ENCODE measurements at regions not wholly inside any gene's neighbourhood (a gene's known extent, or its start where the extent isn't known, plus 50 kb on each side); places are given as distances from the start of the nearest gene placed in this dataset.

DNA sequence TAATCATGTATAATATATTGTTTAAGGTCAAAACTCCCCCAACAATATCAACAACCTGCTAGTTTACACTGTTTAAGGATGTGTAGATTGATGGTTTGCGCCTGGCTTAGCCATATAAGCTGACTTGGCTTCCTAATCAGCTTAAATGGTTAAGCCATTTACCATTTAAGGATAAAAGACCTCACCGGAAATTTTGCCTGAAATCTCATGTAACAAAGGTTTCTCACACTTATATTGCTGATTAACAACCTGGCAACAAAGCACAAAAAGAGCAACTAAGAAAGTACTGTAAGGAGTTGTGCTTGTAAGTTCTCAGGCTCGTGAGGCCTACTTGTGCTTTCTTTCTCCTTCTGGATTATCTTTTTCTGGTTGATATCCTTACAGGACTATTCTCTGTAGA lies 485.2 kb downstream of the GABRG1 start:
- no peak overlapping the region for H3K27ac Mint-ChIP-seq
- no peaks in the 10 kb centered on the region for H3K4me1 Mint-ChIP-seq
- H3K36me3 Mint-ChIP-seq = no peaks in the 10 kb centered on the region

DNA sequence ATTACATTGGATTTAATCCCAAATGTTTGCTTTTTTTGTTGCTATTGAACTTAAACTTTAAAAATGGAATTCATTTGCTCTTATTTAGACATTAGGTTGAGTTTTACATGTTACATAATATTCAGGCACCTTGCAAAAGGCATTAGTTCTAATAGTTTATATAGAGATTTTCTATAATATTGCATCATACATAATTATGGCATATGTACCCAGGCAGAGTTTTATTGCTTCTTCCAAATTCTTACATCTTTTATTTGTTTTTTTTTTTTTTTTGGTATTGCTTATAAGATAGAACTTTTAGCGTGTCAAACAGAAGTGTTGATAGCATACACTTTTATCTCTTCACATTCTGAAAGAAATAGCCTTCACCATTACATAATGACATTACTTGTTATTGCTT lies 487.7 kb downstream of the GABRG1 start:
- DNase-seq (ENCODE audit: low spot score in 2 of 2) (no peak), ATAC-seq (no peak)
- H3K4me1 Mint-ChIP-seq = no peaks in the 10 kb centered on the region
- no peaks in the 10 kb centered on the region for H3K36me3 Mint-ChIP-seq
- no peak overlapping the region for H3K4me3 Mint-ChIP-seq
- H3K27ac Mint-ChIP-seq = no peak overlapping the region
- peaks cover 26% of the 10 kb centered on the region for H3K9me3 Mint-ChIP-seq

More for the DNA sequence above, 485.2 kb downstream of the GABRG1 start:
- no peak for DNase-seq (ENCODE audit: low spot score in 2 of 2)
- no peak overlapping the region for H3K4me3 Mint-ChIP-seq
- peaks cover 26% of the 10 kb centered on the region for H3K9me3 Mint-ChIP-seq
- no peak for ATAC-seq

DNA sequence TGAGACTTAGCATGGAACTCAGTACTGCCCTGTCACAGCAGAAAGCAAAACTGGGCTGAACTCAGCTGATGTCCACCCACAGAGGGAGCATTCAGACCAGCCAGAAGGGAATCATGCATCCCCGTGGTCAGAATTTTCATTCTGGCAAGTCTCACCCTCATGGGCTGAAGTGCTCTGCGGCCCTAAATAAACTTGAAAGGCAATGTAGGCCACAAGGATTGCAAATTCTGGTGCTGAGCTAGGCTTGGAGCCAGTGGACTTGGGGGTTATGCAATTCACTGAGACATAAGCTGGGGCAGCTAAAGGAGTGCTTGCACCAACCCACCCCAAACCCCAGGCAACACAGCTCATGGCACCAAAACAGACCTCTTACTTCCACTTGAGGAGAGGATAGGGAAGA lies 494.1 kb downstream of the GABRG1 start:
- no peak for ATAC-seq
- H3K4me3 Mint-ChIP-seq = no peak overlapping the region
- peaks cover 19% of the 10 kb centered on the region for H3K9me3 Mint-ChIP-seq
- H3K27ac Mint-ChIP-seq = no peak overlapping the region
- H3K36me3 Mint-ChIP-seq = no peaks in the 10 kb centered on the region
- DNase-seq (ENCODE audit: low spot score in 2 of 2) = no peak
- H3K4me1 Mint-ChIP-seq = no peaks in the 10 kb centered on the region

DNA sequence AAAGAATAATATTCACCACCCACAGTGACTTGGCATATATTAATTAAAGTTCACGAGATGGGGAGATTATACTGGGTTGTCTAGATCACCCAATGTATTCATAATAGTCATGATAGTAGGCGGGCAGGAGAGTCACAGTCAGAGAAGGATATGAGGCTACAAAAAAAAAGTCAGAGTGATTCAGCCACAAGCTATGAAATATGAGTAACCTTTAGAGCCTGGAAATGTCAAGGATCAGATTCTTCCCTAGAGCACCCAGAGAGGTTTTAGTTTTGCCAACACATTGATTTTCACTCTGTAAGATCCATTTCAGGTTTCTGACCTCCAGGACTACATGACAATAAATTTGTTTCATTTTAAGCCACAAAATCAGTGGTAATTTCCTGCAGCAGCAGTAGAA lies 501.9 kb downstream of the GABRG1 start:
- no peak overlapping the region for H3K27ac Mint-ChIP-seq
- peaks cover 5% of the 10 kb centered on the region for H3K9me3 Mint-ChIP-seq
- DNase-seq (ENCODE audit: low spot score in 2 of 2) = no peak

DNA sequence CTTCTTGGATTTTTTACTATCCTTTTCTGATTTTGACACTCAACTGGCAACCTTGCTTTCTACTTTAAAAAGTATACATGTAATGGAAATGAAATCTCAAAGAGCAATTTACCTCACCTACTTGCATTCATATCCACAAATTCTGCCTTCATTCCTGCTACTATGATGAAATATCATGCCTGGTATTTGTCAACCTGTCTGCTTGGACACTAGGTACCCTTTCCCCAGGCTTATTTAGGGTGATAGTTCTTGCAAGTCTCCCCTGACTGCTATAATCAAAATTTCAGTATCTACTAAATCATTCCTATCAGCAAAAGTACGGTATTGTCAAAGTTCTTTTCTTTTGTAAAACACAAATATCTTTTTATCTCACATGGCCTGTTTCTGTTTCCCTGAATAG lies 503.0 kb downstream of the GABRG1 start:
- Mint-ChIP-seq H3K36me3 (no peaks in the 10 kb centered on the region), H3K9me3 (peaks cover 5% of the 10 kb centered on the region), H3K4me3 (no peak overlapping the region), H3K27ac (no peak overlapping the region), H3K4me1 (no peaks in the 10 kb centered on the region)
- ATAC-seq = no peak
- DNase-seq (ENCODE audit: low spot score in 2 of 2) = no peak

More for the DNA sequence above, 501.9 kb downstream of the GABRG1 start:
- H3K4me3 Mint-ChIP-seq = no peak overlapping the region
- ATAC-seq = no peak
- no peaks in the 10 kb centered on the region for H3K4me1 Mint-ChIP-seq
- no peaks in the 10 kb centered on the region for H3K36me3 Mint-ChIP-seq

DNA sequence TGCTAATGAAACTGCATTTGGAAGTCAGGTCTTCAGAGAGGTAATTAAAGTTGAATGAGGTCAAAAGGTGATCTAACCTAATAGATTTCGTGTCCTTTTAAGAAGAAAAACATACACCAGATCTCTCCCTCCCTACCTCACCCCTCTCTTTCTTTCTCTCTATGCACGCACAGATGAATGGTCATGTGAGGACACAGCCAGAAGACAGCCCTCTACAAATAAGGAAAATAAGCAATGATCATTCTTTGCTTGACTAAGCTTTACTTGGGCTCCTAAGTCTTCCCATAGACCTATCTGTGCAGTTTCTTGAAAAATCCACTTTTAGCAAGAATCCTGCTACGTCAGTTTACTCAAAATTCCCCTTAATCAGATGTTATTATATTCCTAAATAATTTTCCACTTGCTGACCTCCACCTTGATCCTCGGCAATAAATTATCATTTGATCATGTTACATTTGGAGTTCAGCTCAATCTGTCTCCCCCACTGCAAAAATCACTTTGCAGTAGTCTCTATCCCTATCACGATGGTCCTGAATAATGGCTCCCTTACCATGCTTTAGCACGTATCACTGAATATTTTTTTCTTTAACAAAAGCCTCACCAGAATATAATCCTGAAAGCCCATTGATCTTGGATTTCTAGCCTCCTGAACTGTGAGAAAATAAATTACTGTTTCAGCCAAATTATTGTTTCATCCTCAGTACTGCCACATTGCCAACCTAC lies 527.3 kb downstream of the GABRG1 start:
- ATAC-seq = no peak

DNA sequence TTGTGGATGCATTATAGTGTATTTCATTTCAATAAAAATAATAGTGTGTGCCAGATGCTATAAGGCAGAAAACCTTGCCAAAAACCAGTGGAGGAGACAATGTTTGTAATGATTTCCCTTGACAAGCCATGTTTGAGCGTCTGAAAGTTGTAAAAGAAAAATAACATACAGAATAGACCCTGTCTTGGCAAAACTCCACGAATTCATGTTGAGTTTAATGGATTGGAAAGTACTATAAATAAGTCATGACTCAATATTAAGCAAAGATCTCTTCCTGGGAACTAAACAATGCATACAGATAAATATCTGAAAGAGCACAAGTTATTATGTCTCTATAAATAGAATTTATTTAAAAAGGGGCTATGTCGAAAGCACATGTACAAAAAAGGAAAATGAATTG lies 543.5 kb downstream of the GABRG1 start:
- Mint-ChIP-seq H3K27ac (no peak overlapping the region), H3K4me3 (no peak overlapping the region), H3K4me1 (no peaks in the 10 kb centered on the region), H3K9me3 (peaks cover 30% of the 10 kb centered on the region), H3K36me3 (no peaks in the 10 kb centered on the region)
- DNase-seq (ENCODE audit: low spot score in 2 of 2) (no peak), ATAC-seq (no peak)

More for the DNA sequence above, 527.3 kb downstream of the GABRG1 start:
- peaks cover 22% of the 10 kb centered on the region for H3K9me3 Mint-ChIP-seq
- H3K4me3 Mint-ChIP-seq = no peak overlapping the region
- no peaks in the 10 kb centered on the region for H3K4me1 Mint-ChIP-seq
- DNase-seq (ENCODE audit: low spot score in 2 of 2) = no peak
- no peaks in the 10 kb centered on the region for H3K36me3 Mint-ChIP-seq
- no peak overlapping the region for H3K27ac Mint-ChIP-seq

DNA sequence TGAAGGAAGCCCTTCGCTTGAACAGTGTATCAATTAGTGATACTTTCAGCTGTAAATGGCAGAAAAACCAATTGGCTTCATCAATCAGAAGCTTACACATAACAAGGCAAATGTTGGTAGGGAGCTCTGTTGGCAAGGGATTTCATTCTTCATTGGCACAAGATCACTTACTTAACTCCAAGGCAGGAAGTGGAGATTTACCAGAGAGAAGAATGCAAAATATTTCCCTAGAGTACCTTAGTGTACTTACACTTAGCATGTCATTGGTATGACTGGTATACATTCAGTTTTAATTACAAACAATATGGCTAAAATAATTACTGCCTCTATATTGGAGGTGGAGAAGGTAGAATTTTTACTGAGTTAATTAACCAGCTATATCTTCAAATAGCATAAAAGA lies 545.0 kb downstream of the GABRG1 start:
- Mint-ChIP-seq H3K36me3 (no peaks in the 10 kb centered on the region), H3K4me1 (no peaks in the 10 kb centered on the region)

DNA sequence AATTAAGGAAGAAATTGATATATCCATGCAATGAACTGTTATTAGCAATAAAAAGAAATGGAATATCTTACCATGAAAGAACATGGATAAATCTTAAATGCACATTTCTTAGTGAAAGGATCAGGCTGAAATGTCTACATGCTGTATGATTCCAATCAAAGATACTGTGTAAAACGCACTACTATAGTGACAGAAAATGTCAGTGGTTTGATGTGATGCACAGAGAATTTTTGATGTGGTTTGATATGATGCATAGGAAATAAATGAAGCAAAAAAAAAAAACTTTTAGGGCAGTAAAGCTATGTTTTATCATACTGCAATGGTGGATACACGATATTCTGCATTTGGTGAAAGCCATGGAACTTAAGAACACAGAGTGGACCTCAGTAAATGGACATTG lies 547.6 kb downstream of the GABRG1 start:
- Mint-ChIP-seq H3K36me3 (no peaks in the 10 kb centered on the region), H3K4me1 (no peaks in the 10 kb centered on the region), H3K4me3 (no peak overlapping the region), H3K9me3 (peaks cover 9% of the 10 kb centered on the region), H3K27ac (no peak overlapping the region)
- DNase-seq (ENCODE audit: low spot score in 2 of 2) (no peak), ATAC-seq (no peak)

More for the DNA sequence above, 545.0 kb downstream of the GABRG1 start:
- peaks cover 19% of the 10 kb centered on the region for H3K9me3 Mint-ChIP-seq
- ATAC-seq (no peak), DNase-seq (ENCODE audit: low spot score in 2 of 2) (no peak)
- H3K27ac Mint-ChIP-seq = no peak overlapping the region
- no peak overlapping the region for H3K4me3 Mint-ChIP-seq

DNA sequence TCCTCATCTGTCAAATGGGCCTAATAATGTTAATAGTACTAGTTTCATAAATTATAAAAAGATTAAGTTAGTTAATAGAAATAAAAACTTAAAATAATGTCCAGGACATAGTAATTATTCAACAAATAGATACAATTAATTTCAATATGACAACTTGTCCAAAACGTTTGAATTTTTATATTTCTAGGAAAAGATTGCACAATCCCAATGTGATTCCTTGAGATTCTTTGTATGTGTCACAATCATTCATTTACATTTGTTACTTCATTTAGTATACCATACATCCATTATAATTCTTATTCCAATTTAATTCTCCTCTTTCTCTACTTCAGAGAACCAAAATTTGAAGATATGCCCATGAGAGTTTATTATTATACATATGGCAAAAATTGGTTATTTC lies 554.2 kb downstream of the GABRG1 start:
- H3K36me3 Mint-ChIP-seq = no peaks in the 10 kb centered on the region
- no peaks in the 10 kb centered on the region for H3K4me1 Mint-ChIP-seq
- ATAC-seq (no peak), DNase-seq (ENCODE audit: low spot score in 2 of 2) (no peak)
- no peak overlapping the region for H3K27ac Mint-ChIP-seq
- no peak overlapping the region for H3K4me3 Mint-ChIP-seq
- peaks cover 2% of the 10 kb centered on the region for H3K9me3 Mint-ChIP-seq

DNA sequence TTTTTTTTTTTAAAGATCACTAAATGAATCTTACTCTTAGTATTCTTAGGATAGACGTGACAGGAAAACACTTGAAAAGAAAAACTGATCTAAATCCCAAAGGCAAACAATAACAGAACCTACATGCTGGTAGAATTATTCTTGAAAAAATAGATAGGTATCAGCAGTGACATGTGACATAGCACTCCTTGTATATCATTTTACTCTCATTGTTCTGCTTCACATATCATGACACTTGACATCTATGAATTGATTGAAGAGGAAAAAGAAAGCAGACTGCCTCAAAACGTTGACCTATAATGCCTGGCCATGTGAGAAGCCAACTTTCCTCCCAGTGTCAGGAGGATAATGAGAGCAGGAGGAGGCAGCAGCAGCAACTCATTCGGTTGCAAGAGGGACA lies 555.2 kb downstream of the GABRG1 start:
- Mint-ChIP-seq H3K4me1 (no peaks in the 10 kb centered on the region), H3K9me3 (peaks cover 2% of the 10 kb centered on the region), H3K27ac (no peak overlapping the region)

DNA sequence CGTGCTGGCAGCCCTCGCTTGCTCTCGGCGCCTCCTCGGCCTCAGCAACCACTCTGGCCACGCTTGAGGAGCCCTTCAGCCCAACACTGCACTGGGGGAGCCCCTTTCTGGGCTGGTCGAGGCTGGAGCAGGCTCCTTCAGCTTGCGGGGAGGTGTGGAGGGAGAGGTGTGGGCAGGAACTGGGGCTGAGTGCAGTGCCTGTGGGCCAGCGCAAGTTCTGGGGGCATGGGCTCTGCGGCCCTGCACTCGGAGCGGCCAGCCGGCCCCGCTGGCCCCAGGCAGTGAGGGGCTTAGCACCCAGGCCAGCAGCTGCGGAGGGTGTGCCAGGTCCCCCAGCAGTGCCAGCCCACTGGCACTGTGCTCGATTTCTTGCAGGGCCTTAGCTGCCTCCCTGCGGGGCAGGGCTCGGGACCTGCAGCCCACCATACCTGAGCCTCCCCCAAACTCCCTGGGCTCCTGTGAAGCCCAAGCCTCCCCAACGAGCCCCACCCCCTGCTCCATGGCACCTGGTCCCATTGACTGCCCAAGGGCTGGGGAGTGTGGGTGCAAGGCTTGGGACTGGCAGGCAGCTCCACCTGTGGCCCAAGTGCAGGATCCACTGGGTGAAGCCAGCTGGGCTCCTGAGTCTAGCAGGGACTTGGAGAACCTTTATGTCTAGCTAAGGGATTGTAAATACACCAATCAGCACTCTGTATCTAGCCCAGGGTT lies 556.8 kb downstream of the GABRG1 start:
- Mint-ChIP-seq H3K4me1 (no peaks in the 10 kb centered on the region), H3K4me3 (no peak overlapping the region), H3K27ac (no peak overlapping the region), H3K9me3 (peaks cover 2% of the 10 kb centered on the region), H3K36me3 (no peaks in the 10 kb centered on the region)
- ATAC-seq = no peak
- no peak for DNase-seq (ENCODE audit: low spot score in 2 of 2)

More for the DNA sequence above, 555.2 kb downstream of the GABRG1 start:
- DNase-seq (ENCODE audit: low spot score in 2 of 2) (no peak), ATAC-seq (no peak)
- no peak overlapping the region for H3K4me3 Mint-ChIP-seq
- no peaks in the 10 kb centered on the region for H3K36me3 Mint-ChIP-seq

DNA sequence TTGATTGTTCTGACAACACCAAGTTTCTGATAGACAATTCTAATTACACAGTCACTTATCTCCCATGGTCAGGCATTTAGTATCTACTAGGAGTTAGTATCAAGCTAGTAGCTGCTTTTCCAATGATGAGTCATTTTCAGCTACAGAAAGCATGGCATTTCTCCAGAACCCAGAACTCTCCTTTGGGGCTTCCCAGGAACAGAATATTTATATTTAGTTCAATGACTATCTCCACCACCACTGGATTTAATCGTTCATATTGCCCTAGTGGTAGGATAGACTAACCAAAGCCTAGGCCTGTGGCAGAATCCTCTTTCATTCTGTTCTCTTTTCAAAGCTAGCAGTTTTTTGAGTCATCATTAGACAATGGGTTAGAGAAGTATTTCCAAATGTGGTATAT lies 569.4 kb downstream of the GABRG1 start:
- no peaks in the 10 kb centered on the region for H3K36me3 Mint-ChIP-seq
- H3K27ac Mint-ChIP-seq = no peak overlapping the region
- peaks cover 21% of the 10 kb centered on the region for H3K9me3 Mint-ChIP-seq
- H3K4me1 Mint-ChIP-seq = no peaks in the 10 kb centered on the region
- ATAC-seq (no peak), DNase-seq (ENCODE audit: low spot score in 2 of 2) (no peak)
- no peak overlapping the region for H3K4me3 Mint-ChIP-seq

DNA sequence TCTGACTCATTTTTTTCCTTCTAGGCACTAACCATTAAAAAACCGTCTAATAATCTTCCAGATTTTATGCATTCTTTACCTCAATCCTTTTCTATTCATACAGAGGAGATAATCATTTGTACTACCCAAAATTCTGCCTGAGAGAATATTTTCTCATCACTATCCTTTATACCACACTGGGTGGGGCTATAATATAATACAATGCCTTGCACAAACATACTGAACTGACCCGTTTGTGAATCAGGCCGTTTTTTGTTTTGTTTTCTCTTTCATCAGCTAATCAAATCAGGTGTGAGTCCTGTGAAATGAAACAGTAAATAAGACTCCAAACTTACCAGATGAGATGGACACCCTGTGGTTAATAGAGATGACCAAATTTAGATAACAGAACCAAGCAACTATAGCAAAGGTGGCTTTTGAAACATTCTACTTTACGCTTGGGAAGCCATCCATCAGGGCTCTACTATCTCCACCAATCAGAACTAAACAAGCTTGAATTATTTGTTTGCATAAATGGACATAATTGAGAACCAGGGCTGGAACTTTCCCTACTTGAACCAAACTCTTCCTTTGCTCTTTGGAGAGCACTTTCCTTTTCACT lies 573.0 kb downstream of the GABRG1 start:
- no peak overlapping the region for H3K4me3 Mint-ChIP-seq
- no peaks in the 10 kb centered on the region for H3K4me1 Mint-ChIP-seq
- ATAC-seq (no peak), DNase-seq (ENCODE audit: low spot score in 2 of 2) (no peak)
- no peaks in the 10 kb centered on the region for H3K36me3 Mint-ChIP-seq
- peaks cover 17% of the 10 kb centered on the region for H3K9me3 Mint-ChIP-seq
- no peak overlapping the region for H3K27ac Mint-ChIP-seq

DNA sequence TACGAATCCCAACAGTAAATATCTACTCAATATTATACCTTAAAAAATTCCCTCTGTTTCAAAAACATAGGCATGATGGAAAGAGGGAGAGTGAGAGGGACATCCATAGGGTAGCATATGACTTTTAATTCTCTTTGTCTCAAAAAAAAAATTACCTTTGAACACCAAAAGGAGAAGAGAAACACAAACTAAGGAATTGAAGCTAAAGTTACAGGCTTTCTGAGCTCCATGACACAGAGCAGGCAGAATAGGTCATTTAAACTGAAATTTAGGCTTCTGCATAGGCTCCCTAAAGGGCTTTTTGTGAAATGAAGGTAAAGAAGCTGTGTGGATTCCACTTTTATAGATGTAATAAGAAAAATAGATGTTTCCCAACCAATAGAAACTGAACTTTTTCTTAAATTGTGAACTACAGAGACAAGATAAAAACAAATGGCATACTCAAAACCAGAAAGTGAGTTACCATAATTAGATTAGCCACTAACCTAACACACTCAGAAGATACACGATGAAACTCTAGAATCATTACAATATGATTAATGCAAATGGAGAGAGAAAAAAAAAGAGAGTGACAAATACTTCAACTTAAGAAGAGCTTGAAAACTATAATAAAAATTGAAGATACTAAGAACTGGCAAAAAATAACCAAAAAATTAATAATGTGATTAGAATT lies 584.6 kb downstream of the GABRG1 start:
- ATAC-seq (no peak), DNase-seq (ENCODE audit: low spot score in 2 of 2) (no peak)
- no peak overlapping the region for H3K27ac Mint-ChIP-seq
- no peak overlapping the region for H3K4me3 Mint-ChIP-seq
- no peaks in the 10 kb centered on the region for H3K4me1 Mint-ChIP-seq
- peaks cover 28% of the 10 kb centered on the region for H3K9me3 Mint-ChIP-seq
- no peaks in the 10 kb centered on the region for H3K36me3 Mint-ChIP-seq
